ENCODE measurements at regions not wholly inside any gene's neighbourhood (a gene's known extent, or its start where the extent isn't known, plus 50 kb on each side); places are given as distances from the start of the nearest gene placed in this dataset.

DNA sequence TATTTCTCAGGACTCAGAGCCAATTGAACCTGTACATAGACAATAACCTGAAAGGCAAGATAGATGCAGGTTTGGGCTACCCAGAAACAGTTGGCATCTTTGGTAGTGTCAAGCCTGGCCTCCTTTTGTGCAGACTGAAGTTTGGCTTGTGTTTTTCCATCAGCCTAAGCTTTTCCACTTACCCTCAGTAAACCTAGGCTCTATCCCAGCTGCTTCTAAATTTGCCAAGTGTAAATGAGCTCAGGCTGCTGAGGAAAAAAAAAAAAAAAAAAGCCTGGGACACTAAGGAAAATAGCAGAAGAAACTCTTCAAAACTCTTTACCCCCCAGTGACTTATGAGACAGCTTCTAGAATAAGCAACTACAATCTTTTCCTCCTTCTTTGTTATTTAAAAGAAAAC is 316.3 kb upstream of the SORCS1 start:
- Mint-ChIP-seq H3K27ac (no peak overlapping the region), H3K4me1 (no peaks in the 10 kb centered on the region), H3K4me3 (no peak overlapping the region), H3K9me3 (peaks cover 9% of the 10 kb centered on the region), H3K36me3 (no peaks in the 10 kb centered on the region)
- DNase-seq (ENCODE audit: low spot score in 2 of 2) (no peak), ATAC-seq (no peak)

DNA sequence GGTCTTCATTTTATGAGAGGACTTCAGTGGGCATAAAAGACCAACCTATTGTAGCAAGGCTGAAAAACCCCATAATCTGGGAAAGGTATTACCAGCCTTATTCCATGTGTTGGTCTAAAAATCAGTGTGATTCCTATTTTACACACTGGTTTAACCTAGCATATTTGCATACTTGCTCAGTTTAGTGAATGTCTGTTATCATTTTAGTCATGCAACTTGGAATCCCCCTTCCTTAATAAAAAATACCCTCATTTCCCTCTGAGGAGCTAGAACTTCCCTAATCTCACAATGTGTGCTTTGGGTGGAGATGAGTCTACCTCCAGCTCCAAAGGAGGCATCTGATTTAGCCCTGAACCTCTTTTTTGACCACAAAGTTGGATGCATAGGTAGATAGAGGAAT is 312.8 kb upstream of the SORCS1 start:
- H3K4me3 Mint-ChIP-seq: no peak overlapping the region

DNA sequence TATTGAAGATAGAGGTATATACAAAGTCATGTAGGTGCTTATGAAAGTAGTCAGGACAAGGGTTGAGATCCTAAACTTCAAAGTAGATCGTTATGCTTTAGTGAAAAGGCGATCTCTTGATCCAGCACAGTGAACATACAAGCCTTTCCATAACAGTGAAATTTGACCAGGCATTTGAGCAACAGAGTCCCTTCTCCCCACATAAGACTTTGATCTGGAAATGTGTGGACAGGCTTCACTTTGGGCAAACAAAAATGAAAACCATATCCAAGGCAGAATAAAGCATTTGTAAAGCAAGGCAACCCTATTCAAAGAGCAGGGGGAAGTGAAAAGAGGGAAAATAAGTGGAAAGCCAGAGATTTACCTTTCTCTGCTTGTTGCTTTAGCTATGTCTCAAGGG is 311.9 kb upstream of the SORCS1 start:
- Mint-ChIP-seq H3K9me3 (peaks cover 9% of the 10 kb centered on the region), H3K36me3 (no peaks in the 10 kb centered on the region), H3K4me1 (no peaks in the 10 kb centered on the region), H3K27ac (no peak overlapping the region), H3K4me3 (no peak overlapping the region)
- no peak for DNase-seq (ENCODE audit: low spot score in 2 of 2)
- no peak for ATAC-seq

More for the DNA sequence above, 312.8 kb upstream of the SORCS1 start:
- no peak for ATAC-seq
- H3K36me3 Mint-ChIP-seq: no peaks in the 10 kb centered on the region
- no peak for DNase-seq (ENCODE audit: low spot score in 2 of 2)
- no peak overlapping the region for H3K27ac Mint-ChIP-seq
- H3K9me3 Mint-ChIP-seq: peaks cover 9% of the 10 kb centered on the region
- H3K4me1 Mint-ChIP-seq: no peaks in the 10 kb centered on the region

DNA sequence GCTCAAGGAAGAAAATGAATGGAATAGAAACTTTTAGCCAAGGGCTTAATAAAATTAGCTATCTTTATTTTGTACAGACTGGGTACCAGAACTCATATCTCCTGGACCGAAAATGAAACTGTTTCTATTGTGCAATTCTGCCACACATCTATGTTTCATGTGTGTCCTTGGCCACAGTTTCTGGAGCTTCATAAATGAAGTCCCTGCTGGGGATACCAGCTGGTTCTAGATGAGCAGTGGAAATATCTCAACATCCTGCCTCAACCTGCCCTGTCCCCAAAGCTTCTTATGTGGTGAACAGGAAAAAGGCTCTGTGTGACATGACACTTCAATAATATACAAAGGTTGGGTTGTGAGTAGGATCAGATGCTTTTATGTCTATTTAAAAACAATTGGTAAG is 310.1 kb upstream of the SORCS1 start:
- Mint-ChIP-seq H3K36me3 (no peaks in the 10 kb centered on the region), H3K4me1 (no peaks in the 10 kb centered on the region), H3K27ac (no peak overlapping the region), H3K9me3 (peaks cover 12% of the 10 kb centered on the region), H3K4me3 (no peak overlapping the region)
- no peak for ATAC-seq
- no peak for DNase-seq (ENCODE audit: low spot score in 2 of 2)

DNA sequence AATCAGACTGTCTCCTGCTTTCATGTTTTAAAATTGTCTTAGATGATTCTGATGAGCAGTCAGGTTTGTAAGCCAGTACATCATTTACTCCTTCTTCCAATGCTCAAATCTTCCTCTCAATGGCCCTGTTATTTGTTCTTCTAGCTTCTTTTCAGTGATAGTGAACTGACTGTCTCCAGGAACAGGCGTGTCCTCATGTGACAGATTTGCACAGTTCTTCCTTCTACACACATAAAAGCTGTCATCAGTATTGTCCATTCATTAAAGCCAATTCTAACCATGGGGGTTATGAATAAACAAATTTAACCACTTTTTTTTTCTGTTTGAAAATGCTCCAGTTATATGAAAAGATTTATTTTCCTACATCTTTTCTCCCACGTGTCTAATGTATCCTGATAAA is 308.7 kb upstream of the SORCS1 start:
- H3K27ac Mint-ChIP-seq: no peak overlapping the region
- H3K4me3 Mint-ChIP-seq: no peak overlapping the region
- DNase-seq (ENCODE audit: low spot score in 2 of 2) (no peak), ATAC-seq (no peak)
- no peaks in the 10 kb centered on the region for H3K36me3 Mint-ChIP-seq
- H3K9me3 Mint-ChIP-seq: peaks cover 12% of the 10 kb centered on the region
- no peaks in the 10 kb centered on the region for H3K4me1 Mint-ChIP-seq

DNA sequence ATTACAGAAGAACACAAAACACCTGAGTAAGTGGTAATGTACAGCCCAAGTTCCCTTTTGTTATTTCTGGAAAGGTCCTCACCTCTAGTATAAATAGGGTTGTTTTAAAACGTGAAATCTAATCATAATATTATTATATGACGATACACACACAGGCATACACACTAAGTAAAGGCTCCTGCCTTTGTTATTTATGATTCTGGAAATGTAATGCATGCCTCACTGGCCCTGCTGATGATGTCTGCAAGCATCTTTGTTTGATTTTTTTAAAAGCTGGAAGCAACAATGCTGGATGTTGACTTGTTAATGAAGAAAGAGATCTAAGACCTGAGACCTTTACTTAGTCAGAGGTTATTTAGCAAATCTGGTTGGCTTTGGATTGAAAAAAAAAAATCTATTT is 307.4 kb upstream of the SORCS1 start:
- no peak for DNase-seq (ENCODE audit: low spot score in 2 of 2)
- no peak overlapping the region for H3K4me3 Mint-ChIP-seq
- ATAC-seq: no peak
- peaks cover 12% of the 10 kb centered on the region for H3K9me3 Mint-ChIP-seq
- no peak overlapping the region for H3K27ac Mint-ChIP-seq
- no peaks in the 10 kb centered on the region for H3K4me1 Mint-ChIP-seq
- H3K36me3 Mint-ChIP-seq: no peaks in the 10 kb centered on the region

DNA sequence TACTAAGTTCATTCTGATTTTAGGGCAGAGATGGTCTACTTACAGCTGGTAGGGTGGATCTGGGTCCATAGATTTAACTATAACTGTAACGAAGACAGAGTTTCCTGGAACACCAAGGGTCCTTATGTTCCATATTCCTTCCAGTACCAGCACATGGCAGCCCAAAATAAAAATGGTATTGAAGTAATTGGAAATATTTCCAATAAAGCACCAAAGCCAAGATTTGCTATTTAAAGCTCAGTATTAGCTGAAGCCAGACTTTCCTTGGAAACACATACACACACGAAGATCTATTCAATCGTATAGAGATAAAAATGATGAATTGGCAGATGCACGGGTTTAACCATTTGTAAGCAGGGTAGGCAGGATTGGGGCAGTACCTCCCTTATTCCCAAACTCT is 289.1 kb upstream of the SORCS1 start:
- H3K4me1 Mint-ChIP-seq: no peaks in the 10 kb centered on the region
- no peaks in the 10 kb centered on the region for H3K36me3 Mint-ChIP-seq
- no peak overlapping the region for H3K4me3 Mint-ChIP-seq
- H3K9me3 Mint-ChIP-seq: peaks cover 17% of the 10 kb centered on the region
- DNase-seq (ENCODE audit: low spot score in 2 of 2): no peak
- no peak for ATAC-seq
- H3K27ac Mint-ChIP-seq: no peak overlapping the region

DNA sequence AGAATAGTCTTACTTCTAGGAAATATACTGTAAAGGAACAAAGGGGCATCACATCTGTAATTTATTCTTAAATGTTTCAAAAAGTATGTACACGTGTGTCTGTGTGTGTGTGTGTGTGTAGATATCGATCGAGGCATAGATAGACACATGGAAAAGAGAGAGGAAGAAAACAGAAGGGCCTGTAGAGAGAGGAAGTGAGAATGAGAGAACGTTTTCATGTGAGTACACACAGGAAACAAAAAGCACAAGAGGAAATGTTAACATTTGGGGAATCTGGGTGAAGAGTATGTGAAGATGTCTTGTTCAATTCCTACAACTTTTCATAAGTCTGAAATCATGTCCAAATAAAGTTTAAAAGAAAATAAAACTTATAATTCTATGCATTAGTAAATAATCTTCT is 286.5 kb upstream of the SORCS1 start:
- no peaks in the 10 kb centered on the region for H3K4me1 Mint-ChIP-seq
- DNase-seq (ENCODE audit: low spot score in 2 of 2) (no peak), ATAC-seq (no peak)
- H3K9me3 Mint-ChIP-seq: peaks cover 14% of the 10 kb centered on the region
- H3K4me3 Mint-ChIP-seq: no peak overlapping the region
- no peak overlapping the region for H3K27ac Mint-ChIP-seq
- no peaks in the 10 kb centered on the region for H3K36me3 Mint-ChIP-seq

DNA sequence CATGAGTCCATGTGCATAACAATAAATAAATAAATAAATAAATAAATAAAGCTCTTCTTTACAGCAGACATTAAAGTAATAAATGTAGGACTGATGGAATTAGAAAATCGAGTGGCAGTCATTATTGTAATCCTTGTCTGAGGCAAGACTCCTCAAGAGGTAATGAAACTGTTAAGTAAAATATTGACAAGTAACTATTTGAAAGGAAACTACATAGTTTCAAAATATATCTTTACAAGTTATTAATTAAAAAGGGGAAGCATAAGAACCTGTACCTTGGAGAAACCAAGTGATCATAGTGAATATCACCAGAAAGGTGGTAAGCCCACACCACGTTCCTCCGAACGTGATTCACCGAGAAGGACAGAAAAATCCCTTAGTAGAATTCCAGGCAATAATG is 285.6 kb upstream of the SORCS1 start:
- no peaks in the 10 kb centered on the region for H3K36me3 Mint-ChIP-seq
- no peak for DNase-seq (ENCODE audit: low spot score in 2 of 2)
- no peaks in the 10 kb centered on the region for H3K4me1 Mint-ChIP-seq
- no peak overlapping the region for H3K4me3 Mint-ChIP-seq
- peaks cover 12% of the 10 kb centered on the region for H3K9me3 Mint-ChIP-seq
- no peak overlapping the region for H3K27ac Mint-ChIP-seq
- no peak for ATAC-seq

DNA sequence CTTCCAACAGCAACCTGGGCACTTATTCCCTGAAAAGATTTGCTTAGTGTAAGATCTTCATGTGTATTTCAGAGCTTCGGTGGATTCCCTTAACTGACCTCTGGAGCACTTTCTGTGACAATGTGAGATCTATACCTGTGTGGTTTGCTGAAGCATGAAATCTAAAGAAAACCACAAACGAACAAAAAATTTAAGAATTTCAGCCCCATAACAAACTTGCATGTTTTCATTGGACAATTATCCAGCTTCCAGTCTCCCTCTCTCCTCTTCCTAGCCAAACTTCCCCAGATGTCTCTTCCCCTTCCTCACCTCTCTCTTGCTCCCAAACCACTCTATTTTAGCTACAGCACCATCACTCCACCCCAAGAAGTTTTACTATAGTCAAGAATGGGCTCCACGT is 279.9 kb upstream of the SORCS1 start:
- Mint-ChIP-seq H3K9me3 (peaks cover 13% of the 10 kb centered on the region), H3K27ac (no peak overlapping the region), H3K4me3 (no peak overlapping the region), H3K36me3 (no peaks in the 10 kb centered on the region), H3K4me1 (no peaks in the 10 kb centered on the region)
- ATAC-seq (no peak), DNase-seq (ENCODE audit: low spot score in 2 of 2) (no peak)

DNA sequence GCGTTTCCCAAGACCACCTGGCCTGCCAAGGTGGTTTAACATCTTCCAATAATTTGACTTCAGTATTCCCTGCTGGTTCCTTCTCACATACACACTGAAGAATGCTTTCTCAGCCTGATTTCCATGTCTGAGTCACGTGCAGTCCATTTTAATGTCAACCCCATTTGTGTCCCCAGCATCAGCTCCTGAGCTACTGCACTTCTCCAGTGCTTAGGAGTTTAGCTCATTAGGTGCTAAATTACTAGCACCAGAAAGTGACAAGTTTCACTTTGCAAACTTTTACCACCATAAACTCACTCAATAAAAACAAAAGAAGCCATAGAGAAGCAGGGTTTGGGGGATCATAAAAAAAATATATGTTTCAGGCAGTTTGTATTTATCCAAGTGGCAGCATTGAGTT is 279.3 kb upstream of the SORCS1 start:
- Mint-ChIP-seq H3K9me3 (peaks cover 11% of the 10 kb centered on the region), H3K4me1 (no peaks in the 10 kb centered on the region), H3K36me3 (no peaks in the 10 kb centered on the region), H3K4me3 (no peak overlapping the region), H3K27ac (no peak overlapping the region)
- ATAC-seq (no peak), DNase-seq (ENCODE audit: low spot score in 2 of 2) (no peak)

DNA sequence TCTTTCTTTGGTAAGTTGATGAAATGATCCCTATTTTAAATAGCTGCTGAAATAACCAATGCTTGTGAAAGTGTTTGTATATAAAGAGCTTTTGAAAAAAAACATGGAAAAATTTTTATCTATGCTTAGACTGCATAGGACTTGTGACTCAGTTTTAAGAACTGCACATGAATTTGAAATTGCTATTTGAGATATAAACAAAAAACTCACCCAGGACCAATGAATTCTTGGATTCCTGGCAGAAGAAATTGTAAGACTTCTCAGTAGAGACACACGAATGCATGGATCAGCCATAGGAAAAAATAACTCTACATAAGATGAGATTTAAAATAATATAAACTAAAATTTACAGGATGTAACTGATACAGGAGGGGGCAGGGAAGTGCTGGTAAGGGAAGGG is 278.8 kb upstream of the SORCS1 start:
- Mint-ChIP-seq H3K36me3 (no peaks in the 10 kb centered on the region), H3K4me3 (no peak overlapping the region), H3K9me3 (peaks cover 9% of the 10 kb centered on the region), H3K4me1 (no peaks in the 10 kb centered on the region), H3K27ac (no peak overlapping the region)
- no peak for ATAC-seq
- DNase-seq (ENCODE audit: low spot score in 2 of 2): no peak

DNA sequence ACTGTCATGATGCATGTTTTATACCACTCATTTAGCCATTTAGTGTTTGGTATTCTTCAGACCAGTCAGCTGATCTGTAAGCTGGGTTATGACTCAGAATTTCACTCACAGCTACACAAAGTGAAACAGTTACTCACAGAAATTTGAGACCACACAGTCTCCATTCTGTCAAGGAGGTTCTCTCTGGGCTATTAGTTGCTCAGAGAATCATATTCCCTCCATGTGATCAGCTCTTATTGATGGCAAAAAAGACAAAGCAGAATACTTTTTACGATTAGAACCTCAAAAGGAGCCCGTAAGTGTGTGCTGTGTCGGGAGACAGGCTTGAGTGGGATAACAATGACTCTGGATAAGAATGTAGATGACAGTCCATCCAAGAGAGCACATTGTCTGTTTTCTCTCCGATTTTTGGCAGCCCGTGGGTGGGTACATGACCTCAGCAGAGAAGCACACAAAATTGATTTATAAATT is 277.6 kb upstream of the SORCS1 start:
- Mint-ChIP-seq H3K9me3 (peaks cover 9% of the 10 kb centered on the region), H3K4me3 (no peak overlapping the region), H3K4me1 (no peaks in the 10 kb centered on the region), H3K27ac (no peak overlapping the region), H3K36me3 (no peaks in the 10 kb centered on the region)
- DNase-seq (ENCODE audit: low spot score in 2 of 2) (no peak), ATAC-seq (peak; percentile 56)

DNA sequence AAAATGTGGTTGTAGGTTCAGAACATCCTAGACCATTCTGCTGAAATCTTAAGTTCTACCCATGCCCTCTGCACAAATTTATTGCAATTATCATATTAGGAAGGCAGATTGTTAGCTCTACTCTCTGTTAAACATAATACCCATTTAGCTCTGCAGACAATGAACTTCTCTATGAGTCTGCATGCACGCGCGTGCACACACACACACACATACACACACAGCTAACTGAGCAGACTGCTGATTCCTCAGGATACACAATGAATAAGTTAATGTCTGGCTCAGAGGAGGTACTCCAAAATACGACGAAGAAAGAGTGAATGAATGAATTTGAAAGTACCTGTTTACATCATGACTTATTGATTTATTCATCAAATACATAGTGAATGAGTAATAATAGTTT is 276.2 kb upstream of the SORCS1 start:
- H3K27ac Mint-ChIP-seq: no peak overlapping the region
- no peaks in the 10 kb centered on the region for H3K36me3 Mint-ChIP-seq
- no peak for DNase-seq (ENCODE audit: low spot score in 2 of 2)
- ATAC-seq: no peak
- peaks cover 16% of the 10 kb centered on the region for H3K9me3 Mint-ChIP-seq
- H3K4me1 Mint-ChIP-seq: no peaks in the 10 kb centered on the region
- H3K4me3 Mint-ChIP-seq: no peak overlapping the region

DNA sequence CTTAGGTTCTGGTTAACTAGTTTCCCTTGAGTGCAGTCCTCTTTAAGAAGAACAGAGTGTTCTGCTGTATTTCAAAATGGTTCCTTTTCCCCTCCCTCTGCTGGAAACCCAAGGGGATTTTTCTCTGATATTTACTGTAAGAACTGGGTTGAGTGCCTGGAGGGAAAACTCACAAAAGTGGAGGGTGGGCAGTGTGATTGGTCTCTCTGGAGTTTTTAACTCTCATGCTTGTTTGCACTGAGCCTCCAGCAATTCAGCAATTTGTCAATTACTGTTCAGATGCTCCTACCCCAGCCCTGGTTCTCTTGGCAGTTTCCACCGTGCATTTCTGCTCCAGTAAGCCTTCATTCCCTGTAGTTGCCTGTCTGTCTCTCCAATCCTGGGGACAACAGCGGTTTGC is 273.4 kb upstream of the SORCS1 start:
- Mint-ChIP-seq H3K4me1 (no peaks in the 10 kb centered on the region), H3K9me3 (peaks cover 13% of the 10 kb centered on the region), H3K4me3 (no peak overlapping the region), H3K36me3 (no peaks in the 10 kb centered on the region), H3K27ac (no peak overlapping the region)
- DNase-seq (ENCODE audit: low spot score in 2 of 2) (no peak), ATAC-seq (no peak)

DNA sequence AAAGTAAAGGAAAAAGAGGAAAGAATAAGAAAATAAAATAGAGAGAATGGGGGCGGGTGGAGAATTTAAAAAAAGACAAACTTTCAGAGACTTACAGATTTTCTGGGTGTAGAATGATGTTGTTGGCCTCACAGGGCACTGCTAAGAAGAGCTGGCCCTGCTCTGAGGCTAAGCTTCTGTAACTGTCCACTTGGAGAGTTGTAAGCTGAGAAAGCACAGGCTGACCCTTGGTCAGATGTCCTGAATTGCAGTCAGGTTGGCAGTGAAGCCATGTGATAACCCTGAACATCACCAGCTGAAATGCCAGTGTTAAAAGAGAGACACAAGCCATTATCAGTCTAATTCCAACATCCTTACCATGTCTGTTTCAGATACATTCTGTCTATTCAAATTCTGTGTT is 272.1 kb upstream of the SORCS1 start:
- Mint-ChIP-seq H3K4me3 (no peak overlapping the region), H3K27ac (no peak overlapping the region), H3K36me3 (no peaks in the 10 kb centered on the region), H3K4me1 (no peaks in the 10 kb centered on the region), H3K9me3 (peaks cover 15% of the 10 kb centered on the region)
- no peak for ATAC-seq
- DNase-seq (ENCODE audit: low spot score in 2 of 2): no peak

DNA sequence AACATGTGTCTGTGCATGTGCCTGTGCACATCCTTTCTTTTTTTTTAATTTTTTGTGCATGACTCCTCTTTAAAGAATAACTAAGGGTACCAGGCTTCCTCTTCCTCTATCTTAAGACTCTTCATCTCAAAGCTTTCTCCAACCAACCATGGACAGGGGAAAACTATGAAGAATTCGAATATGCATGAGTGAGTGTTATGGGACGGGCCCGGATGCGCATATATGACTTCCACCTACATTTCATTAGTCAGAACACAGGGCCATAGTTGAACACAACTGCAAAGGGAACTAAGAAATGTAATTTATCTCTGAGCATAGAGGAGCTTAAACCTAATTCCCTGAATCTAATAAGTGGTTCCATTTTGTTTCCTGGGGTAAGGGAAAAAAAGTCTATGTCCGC is 270.3 kb upstream of the SORCS1 start:
- DNase-seq (ENCODE audit: low spot score in 2 of 2) (no peak), ATAC-seq (no peak)
- Mint-ChIP-seq H3K4me1 (no peaks in the 10 kb centered on the region), H3K4me3 (no peak overlapping the region), H3K36me3 (no peaks in the 10 kb centered on the region), H3K27ac (no peak overlapping the region), H3K9me3 (peaks cover 15% of the 10 kb centered on the region)

All from stimulated activated effector memory CD8-positive, alpha-beta T cell treated with anti-CD3 and anti-CD28 coated beads, Interleukin-12 subunit alpha, Interleukin-12 subunit beta, amount 100 ng/mL, for 72 hours (primary cell).